ENCODE measurements at regions not wholly inside any gene's neighbourhood (a gene's known extent, or its start where the extent isn't known, plus 50 kb on each side); places are given as distances from the start of the nearest gene placed in this dataset.
A peak's percentile ranks its signal among the peaks of the same experiment; 100 is the strongest.
"Not testable (repeated sequence)": the region's sequence is repeated elsewhere in the genome, so short reads cannot be mapped to it uniquely, and the experiment has no call there.

DNA sequence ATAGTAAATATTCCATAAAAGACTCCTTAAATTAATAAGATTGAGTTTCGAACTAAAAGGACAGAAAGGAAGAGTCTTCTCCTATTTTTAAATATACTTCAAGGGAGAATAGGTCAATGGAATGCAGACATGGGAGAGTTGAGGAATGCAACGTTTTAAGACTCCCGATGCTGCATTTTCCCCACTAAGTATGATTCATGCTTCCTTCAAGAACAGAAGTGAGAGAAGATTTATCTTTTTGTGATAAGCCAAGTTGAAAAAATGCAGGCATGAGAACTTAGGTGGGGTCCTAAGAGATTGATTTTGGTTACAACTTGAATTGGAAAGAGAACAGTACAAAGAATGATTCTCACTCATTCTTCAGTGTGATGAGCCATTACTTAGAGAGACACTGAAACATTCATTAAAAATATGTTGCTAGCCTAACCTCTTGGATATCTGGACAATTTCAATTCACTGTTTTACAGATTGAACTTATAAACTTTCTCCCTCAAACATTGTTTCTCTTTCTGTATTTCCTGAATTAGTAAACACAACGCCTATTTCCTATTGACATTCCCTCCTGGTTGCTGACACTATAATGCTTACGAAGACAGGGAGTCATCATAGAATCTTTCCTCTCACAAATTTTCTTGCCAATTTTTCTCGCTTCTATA lies 1666.1 kb upstream of the WWC1 start:
- TF ChIP-seq, protein P1, sequence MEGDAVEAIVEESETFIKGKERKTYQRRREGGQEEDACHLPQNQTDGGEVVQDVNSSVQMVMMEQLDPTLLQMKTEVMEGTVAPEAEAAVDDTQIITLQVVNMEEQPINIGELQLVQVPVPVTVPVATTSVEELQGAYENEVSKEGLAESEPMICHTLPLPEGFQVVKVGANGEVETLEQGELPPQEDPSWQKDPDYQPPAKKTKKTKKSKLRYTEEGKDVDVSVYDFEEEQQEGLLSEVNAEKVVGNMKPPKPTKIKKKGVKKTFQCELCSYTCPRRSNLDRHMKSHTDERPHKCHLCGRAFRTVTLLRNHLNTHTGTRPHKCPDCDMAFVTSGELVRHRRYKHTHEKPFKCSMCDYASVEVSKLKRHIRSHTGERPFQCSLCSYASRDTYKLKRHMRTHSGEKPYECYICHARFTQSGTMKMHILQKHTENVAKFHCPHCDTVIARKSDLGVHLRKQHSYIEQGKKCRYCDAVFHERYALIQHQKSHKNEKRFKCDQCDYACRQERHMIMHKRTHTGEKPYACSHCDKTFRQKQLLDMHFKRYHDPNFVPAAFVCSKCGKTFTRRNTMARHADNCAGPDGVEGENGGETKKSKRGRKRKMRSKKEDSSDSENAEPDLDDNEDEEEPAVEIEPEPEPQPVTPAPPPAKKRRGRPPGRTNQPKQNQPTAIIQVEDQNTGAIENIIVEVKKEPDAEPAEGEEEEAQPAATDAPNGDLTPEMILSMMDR (IDR thresholded peaks at IDR 0.05; ENCODE audit: poor library complexity, severe bottlenecking): no peak
- no peak overlapping the region for H3K27ac ChIP-seq (ENCODE audit: poor library complexity, severe bottlenecking)
- ATAC-seq (ENCODE audit: low read depth) (0 out of 3 replicates have a peak, but pooled peaks have one; percentile 58), DNase-seq (ENCODE audit: low spot score) (no peak)
- peaks cover 6% of the 10 kb centered on the region for H3K4me1 ChIP-seq (ENCODE audit: insufficient read depth, poor library complexity, severe bottlenecking)
- no peaks in the 10 kb centered on the region for H3K27me3 ChIP-seq (ENCODE audit: insufficient read depth, poor library complexity, severe bottlenecking)
- H3K9me3 ChIP-seq (ENCODE audit: severe bottlenecking): no peaks in the 10 kb centered on the region
- no peak overlapping the region for H3K4me3 ChIP-seq (ENCODE audit: severe bottlenecking)
- no peaks in the 10 kb centered on the region for H3K36me3 ChIP-seq (ENCODE audit: low read depth)

DNA sequence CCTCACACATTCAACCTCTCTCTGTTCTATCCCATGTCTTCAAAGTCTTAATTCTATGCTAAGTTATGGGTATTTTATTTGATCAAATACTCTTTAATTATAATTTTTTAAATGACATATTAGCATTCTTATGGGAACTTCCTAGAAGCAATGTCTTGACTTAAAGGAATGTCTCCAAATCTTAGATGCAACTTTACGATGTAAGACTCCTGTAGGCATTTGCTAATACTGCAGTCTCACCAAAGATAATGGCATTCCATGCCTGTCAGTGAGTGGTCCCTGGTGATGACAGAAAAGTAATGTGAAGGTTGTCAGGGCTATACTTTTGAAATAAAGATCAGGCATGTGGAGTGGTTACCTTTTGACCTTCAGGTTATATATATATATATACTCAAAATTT lies 1654.2 kb upstream of the WWC1 start:
- peaks cover 13% of the 10 kb centered on the region for H3K4me1 ChIP-seq (ENCODE audit: insufficient read depth, poor library complexity, severe bottlenecking)
- H3K27ac ChIP-seq (ENCODE audit: poor library complexity, severe bottlenecking): no peak overlapping the region
- ATAC-seq (ENCODE audit: low read depth): no peak
- H3K9me3 ChIP-seq (ENCODE audit: severe bottlenecking): no peaks in the 10 kb centered on the region
- H3K36me3 ChIP-seq (ENCODE audit: low read depth): no peaks in the 10 kb centered on the region
- TF ChIP-seq, protein P1 (IDR thresholded peaks at IDR 0.05; ENCODE audit: poor library complexity, severe bottlenecking): no peak
- H3K27me3 ChIP-seq (ENCODE audit: insufficient read depth, poor library complexity, severe bottlenecking): no peaks in the 10 kb centered on the region
- H3K4me3 ChIP-seq (ENCODE audit: severe bottlenecking): no peak overlapping the region
- DNase-seq (ENCODE audit: low spot score): no peak

DNA sequence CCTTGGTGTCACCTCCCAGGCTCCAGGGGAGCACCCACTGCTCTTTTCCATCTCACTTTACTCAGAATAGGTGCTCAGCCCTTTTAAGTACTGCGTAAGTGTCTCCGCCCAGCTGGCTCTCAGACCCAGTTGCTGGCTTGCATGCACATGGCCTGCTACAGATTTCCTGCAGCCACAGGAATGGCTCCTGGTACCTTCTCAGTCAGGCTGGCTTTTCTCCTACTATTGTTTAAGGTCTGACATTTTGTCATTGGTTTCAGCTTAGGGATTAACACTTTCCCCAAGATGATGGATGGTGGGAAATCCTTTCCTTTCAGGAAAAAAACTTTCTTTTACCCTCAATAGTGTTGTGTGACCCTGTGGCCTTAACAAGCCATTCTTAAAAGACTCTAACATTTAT lies 1652.3 kb upstream of the WWC1 start:
- Histone ChIP-seq H3K4me1 (ENCODE audit: insufficient read depth, poor library complexity, severe bottlenecking) (peaks cover 13% of the 10 kb centered on the region), H3K27me3 (ENCODE audit: insufficient read depth, poor library complexity, severe bottlenecking) (no peaks in the 10 kb centered on the region), H3K27ac (ENCODE audit: poor library complexity, severe bottlenecking) (peak overlapping the region; percentile 0), H3K4me3 (ENCODE audit: severe bottlenecking) (no peak overlapping the region), H3K9me3 (ENCODE audit: severe bottlenecking) (no peaks in the 10 kb centered on the region), H3K36me3 (ENCODE audit: low read depth) (no peaks in the 10 kb centered on the region)
- ATAC-seq (ENCODE audit: low read depth): no peak
- no peak for DNase-seq (ENCODE audit: low spot score)
- TF ChIP-seq, protein P1 (IDR thresholded peaks at IDR 0.05; ENCODE audit: poor library complexity, severe bottlenecking): no peak

DNA sequence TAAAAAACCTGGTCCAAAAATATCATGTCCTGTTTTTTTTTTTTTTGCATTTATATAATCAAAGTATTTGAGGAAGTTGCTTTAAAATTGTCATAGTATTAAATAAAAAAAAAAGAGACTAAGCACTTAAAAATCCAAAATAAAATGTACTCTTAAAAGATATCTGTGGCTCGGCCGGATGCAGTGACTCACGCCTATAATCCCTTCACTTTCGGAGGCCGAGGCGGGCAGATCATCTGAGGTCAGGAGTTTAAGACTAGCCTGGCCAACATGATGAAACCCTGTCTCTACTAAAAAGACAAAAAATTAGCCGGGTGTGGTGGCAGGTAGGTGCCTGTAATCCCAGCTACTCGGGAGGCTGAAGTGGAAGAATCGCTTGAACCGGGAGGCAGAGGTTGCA lies 1651.3 kb upstream of the WWC1 start:
- not testable (repeated sequence) for DNase-seq (ENCODE audit: low spot score); H3K27me3 ChIP-seq (ENCODE audit: insufficient read depth, poor library complexity, severe bottlenecking); H3K9me3 ChIP-seq (ENCODE audit: severe bottlenecking); H3K4me3 ChIP-seq (ENCODE audit: severe bottlenecking); H3K36me3 ChIP-seq (ENCODE audit: low read depth)
- peaks cover 13% of the 10 kb centered on the region for H3K4me1 ChIP-seq (ENCODE audit: insufficient read depth, poor library complexity, severe bottlenecking)
- ATAC-seq (ENCODE audit: low read depth): peak; percentile 81
- peak overlapping the region; percentile 0 for H3K27ac ChIP-seq (ENCODE audit: poor library complexity, severe bottlenecking)

DNA sequence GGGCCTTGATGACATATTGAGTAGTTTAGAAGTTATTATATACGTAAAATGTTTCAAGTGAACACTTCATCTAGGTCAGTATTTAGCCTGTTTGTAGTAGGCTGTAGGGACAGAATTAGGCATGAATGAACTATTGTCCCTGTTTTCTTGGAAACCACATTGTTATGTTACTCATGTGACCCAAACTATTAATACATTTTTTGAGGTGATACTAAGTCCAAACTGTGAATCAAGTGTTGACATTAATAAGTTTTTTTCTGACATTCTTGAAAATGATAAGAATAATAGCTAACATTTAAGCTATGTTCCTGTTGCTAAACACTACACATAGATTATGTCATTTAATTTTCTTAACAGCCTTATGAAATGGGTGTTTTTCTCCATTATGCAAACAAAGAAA lies 1642.7 kb upstream of the WWC1 start:
- H3K9me3 ChIP-seq (ENCODE audit: severe bottlenecking): no peaks in the 10 kb centered on the region
- ATAC-seq (ENCODE audit: low read depth) (no peak), DNase-seq (ENCODE audit: low spot score) (no peak)
- no peaks in the 10 kb centered on the region for H3K36me3 ChIP-seq (ENCODE audit: low read depth)
- TF ChIP-seq, protein P1 (IDR thresholded peaks at IDR 0.05; ENCODE audit: poor library complexity, severe bottlenecking): no peak
- H3K4me3 ChIP-seq (ENCODE audit: severe bottlenecking): no peak overlapping the region
- no peak overlapping the region for H3K27ac ChIP-seq (ENCODE audit: poor library complexity, severe bottlenecking)
- no peaks in the 10 kb centered on the region for H3K4me1 ChIP-seq (ENCODE audit: insufficient read depth, poor library complexity, severe bottlenecking)
- H3K27me3 ChIP-seq (ENCODE audit: insufficient read depth, poor library complexity, severe bottlenecking): peaks cover 3% of the 10 kb centered on the region
